Mesendoderm (in vitro differentiated cells): ENCODE measurements at regions not wholly inside any gene's neighbourhood (a gene's known extent, or its start where the extent isn't known, plus 50 kb on each side); places are given as distances from the start of the nearest gene placed in this dataset.
A peak's percentile ranks its signal among the peaks of the same experiment; 100 is the strongest.

Experiments
- DNase-seq: peaks from one replicate; pipeline ENCODE4 v3.0.0; 2013
- H2AK5ac ChIP-seq: 2 replicates; pipeline ENCODE4 v1.6.1; 2013; ENCODE audit warnings: low read length, inconsistent platforms
- H2BK120ac ChIP-seq: 2 replicates; pipeline ENCODE4 v1.6.1; 2013; ENCODE audit warnings: low read depth, mild to moderate bottlenecking, low read length, moderate library complexity, mixed read lengths
- H2BK15ac ChIP-seq: replicated peaks from 2 replicates; pipeline ENCODE4 v1.6.1; 2013; ENCODE audit warnings: low read depth, mild to moderate bottlenecking, moderate library complexity
- H2BK5ac ChIP-seq: 2 replicates; pipeline ENCODE4 v1.6.1; 2013; ENCODE audit warnings: low read length, inconsistent platforms
- H3K18ac ChIP-seq: 2 replicates; pipeline ENCODE4 v1.6.1; 2013; ENCODE audit warnings: mild to moderate bottlenecking, low read length, mixed read lengths
- H3K23ac ChIP-seq: one replicate; pipeline ENCODE4 v1.6.1; 2013; ENCODE audit warnings: low read length
- H3K27ac ChIP-seq: 2 replicates; pipeline ENCODE4 v1.5.1; 2013; ENCODE audit warnings: low read depth, mild to moderate bottlenecking, inconsistent platforms, low read length, moderate library complexity
- H3K27me3 ChIP-seq: 2 replicates; pipeline ENCODE4 v1.6.1; 2013; ENCODE audit warnings: low read length, control low read depth, mild to moderate bottlenecking, inconsistent platforms; ENCODE audit not compliant: insufficient read depth, poor library complexity
- H3K36me3 ChIP-seq: 2 replicates; pipeline ENCODE4 v1.6.1; 2013; ENCODE audit warnings: low read length, inconsistent platforms; ENCODE audit not compliant: control insufficient read depth, insufficient read depth
- H3K4ac ChIP-seq: one replicate; pipeline ENCODE4 v1.6.1; 2013; ENCODE audit warnings: low read depth, mild to moderate bottlenecking, low read length, moderate library complexity
- H3K4me1 ChIP-seq: 2 replicates; pipeline ENCODE4 v1.6.1; 2013; ENCODE audit warnings: low read depth, low read length, inconsistent platforms; ENCODE audit not compliant: control insufficient read depth
- H3K4me2 ChIP-seq: 2 replicates; pipeline ENCODE4 v1.6.1; 2013; ENCODE audit warnings: low read length
- H3K4me3 ChIP-seq: 2 replicates; pipeline ENCODE4 v1.5.1; 2013; ENCODE audit warnings: mild to moderate bottlenecking, low read length
- H3K56ac ChIP-seq: one replicate; pipeline ENCODE4 v1.6.1; 2013; ENCODE audit warnings: low read length
- H3K79me1 ChIP-seq: 2 replicates; pipeline ENCODE4 v1.6.1; 2013; ENCODE audit warnings: low read length, inconsistent platforms
- H3K79me2 ChIP-seq: 2 replicates; pipeline ENCODE4 v1.6.1; 2013; ENCODE audit warnings: mild to moderate bottlenecking, low read length; ENCODE audit not compliant: control insufficient read depth, insufficient read depth
- H3K9ac ChIP-seq: 2 replicates; pipeline ENCODE4 v1.6.1; 2013; ENCODE audit warnings: low read length, inconsistent platforms
- H4K5ac ChIP-seq: one replicate; pipeline ENCODE4 v1.6.1; 2013; ENCODE audit warnings: low read length
- H4K8ac ChIP-seq: one replicate; pipeline ENCODE4 v1.6.1; 2013; ENCODE audit warnings: low read depth, mild to moderate bottlenecking, control low read depth, low read length, moderate library complexity
- WGBS: extraction: QIAGEN DNeasy Blood & Tissue Kit; methylation state at CpG from one replicate; pipeline ENCODE4 v1.1.7; 2013; ENCODE audit warnings: low lambda C conversion rate, missing lambda C conversion rate; ENCODE audit not compliant: insufficient coverage; ENCODE audit errors: extremely low coverage; 5-methylcytosine and 5-hydroxymethylcytosine counted together

- H3K56ac ChIP-seq: no peak overlapping the region
- H2AK5ac ChIP-seq: no peak overlapping the region
- DNase-seq: no peak
- no peak overlapping the region for H2BK5ac ChIP-seq
- no CpG with 5 or more reads among the region's 1 CpG for WGBS
- H2BK15ac ChIP-seq: no peak overlapping the region
- no peak overlapping the region for H3K27ac ChIP-seq
- no peaks in the 10 kb centered on the region for H3K4me1 ChIP-seq
- no peak overlapping the region for H4K5ac ChIP-seq
- H3K4me3 ChIP-seq: no peak overlapping the region
- H3K27me3 ChIP-seq: no peaks in the 10 kb centered on the region
- no peak overlapping the region for H2BK120ac ChIP-seq
- H3K4me2 ChIP-seq: no peak overlapping the region
- no peak overlapping the region for H3K9ac ChIP-seq
- no peak overlapping the region for H4K8ac ChIP-seq
- no peak overlapping the region for H3K23ac ChIP-seq
- no peaks in the 10 kb centered on the region for H3K79me1 ChIP-seq
- H3K18ac ChIP-seq: no peak overlapping the region
- H3K36me3 ChIP-seq: no peaks in the 10 kb centered on the region
- no peaks in the 10 kb centered on the region for H3K79me2 ChIP-seq
- H3K4ac ChIP-seq: no peak overlapping the region
These were observed 323.0 kb upstream of the UMPS start for GRCh38 chr3:124407260-124407659.

- no CpG with 5 or more reads among the region's 4 CpGs for WGBS
- H2BK15ac ChIP-seq: no peak overlapping the region
- H3K4me1 ChIP-seq: no peaks in the 10 kb centered on the region
These were observed 320.5 kb upstream of the UMPS start for GRCh38 chr3:124409650-124410275.

GRCh38 chr3:124410471-124410870 lies 319.8 kb upstream of the UMPS start:
- no peak overlapping the region for H3K27ac ChIP-seq
- DNase-seq: no peak
- no peaks in the 10 kb centered on the region for H3K79me2 ChIP-seq
- no peak overlapping the region for H2AK5ac ChIP-seq
- no peak overlapping the region for H3K4ac ChIP-seq
- H3K23ac ChIP-seq: no peak overlapping the region
- H4K8ac ChIP-seq: no peak overlapping the region
- no peaks in the 10 kb centered on the region for H3K36me3 ChIP-seq
- H3K4me1 ChIP-seq: no peaks in the 10 kb centered on the region
- no peak overlapping the region for H3K56ac ChIP-seq
- H3K79me1 ChIP-seq: no peaks in the 10 kb centered on the region
- no peak overlapping the region for H4K5ac ChIP-seq
- no peak overlapping the region for H2BK15ac ChIP-seq
- no peak overlapping the region for H3K4me2 ChIP-seq
- no peak overlapping the region for H2BK120ac ChIP-seq
- no CpG with 5 or more reads among the region's 3 CpGs for WGBS
- no peak overlapping the region for H2BK5ac ChIP-seq
- H3K27me3 ChIP-seq: no peaks in the 10 kb centered on the region
- no peak overlapping the region for H3K4me3 ChIP-seq
- H3K18ac ChIP-seq: no peak overlapping the region
- no peak overlapping the region for H3K9ac ChIP-seq

More at GRCh38 chr3:124409650-124410275, 320.5 kb upstream of the UMPS start:
- no peak overlapping the region for H3K27ac ChIP-seq
- no peaks in the 10 kb centered on the region for H3K27me3 ChIP-seq
- no peak overlapping the region for H3K23ac ChIP-seq
- no peak overlapping the region for H3K4me2 ChIP-seq
- no peak overlapping the region for H3K56ac ChIP-seq
- no peaks in the 10 kb centered on the region for H3K79me2 ChIP-seq
- no peaks in the 10 kb centered on the region for H3K36me3 ChIP-seq
- no peak overlapping the region for H4K8ac ChIP-seq
- no peak overlapping the region for H2AK5ac ChIP-seq
- H3K4me3 ChIP-seq: no peak overlapping the region
- H4K5ac ChIP-seq: no peak overlapping the region
- H3K4ac ChIP-seq: no peak overlapping the region
- no peak overlapping the region for H3K18ac ChIP-seq
- H2BK120ac ChIP-seq: no peak overlapping the region
- H3K79me1 ChIP-seq: no peaks in the 10 kb centered on the region
- no peak overlapping the region for H2BK5ac ChIP-seq
- peak; percentile 81 for DNase-seq
- H3K9ac ChIP-seq: no peak overlapping the region

GRCh38 chr3:124411728-124412127 lies 318.5 kb upstream of the UMPS start:
- no peak overlapping the region for H3K4me2 ChIP-seq
- H3K4me3 ChIP-seq: no peak overlapping the region
- H3K79me2 ChIP-seq: no peaks in the 10 kb centered on the region
- H2AK5ac ChIP-seq: no peak overlapping the region
- H3K79me1 ChIP-seq: no peaks in the 10 kb centered on the region
- H3K18ac ChIP-seq: no peak overlapping the region
- H3K23ac ChIP-seq: no peak overlapping the region
- no peak overlapping the region for H3K4ac ChIP-seq
- no peaks in the 10 kb centered on the region for H3K36me3 ChIP-seq
- H3K56ac ChIP-seq: no peak overlapping the region
- no peaks in the 10 kb centered on the region for H3K27me3 ChIP-seq
- H4K5ac ChIP-seq: no peak overlapping the region
- no peaks in the 10 kb centered on the region for H3K4me1 ChIP-seq
- H2BK15ac ChIP-seq: no peak overlapping the region
- DNase-seq: no peak
- no peak overlapping the region for H2BK120ac ChIP-seq
- H4K8ac ChIP-seq: no peak overlapping the region
- no peak overlapping the region for H3K27ac ChIP-seq
- no peak overlapping the region for H3K9ac ChIP-seq
- no peak overlapping the region for H2BK5ac ChIP-seq

- no peak overlapping the region for H2BK120ac ChIP-seq
- no peak overlapping the region for H3K9ac ChIP-seq
- no peak for DNase-seq
- no peak overlapping the region for H3K4me2 ChIP-seq
- no peak overlapping the region for H3K4me3 ChIP-seq
- no peak overlapping the region for H3K4ac ChIP-seq
- no peaks in the 10 kb centered on the region for H3K79me1 ChIP-seq
- H3K27me3 ChIP-seq: no peaks in the 10 kb centered on the region
- no peak overlapping the region for H2BK15ac ChIP-seq
- H4K8ac ChIP-seq: no peak overlapping the region
- no peak overlapping the region for H3K18ac ChIP-seq
- H3K56ac ChIP-seq: no peak overlapping the region
- H2AK5ac ChIP-seq: no peak overlapping the region
- no peak overlapping the region for H4K5ac ChIP-seq
- no peaks in the 10 kb centered on the region for H3K36me3 ChIP-seq
- H3K23ac ChIP-seq: no peak overlapping the region
- no peaks in the 10 kb centered on the region for H3K4me1 ChIP-seq
- no peak overlapping the region for H3K27ac ChIP-seq
- H2BK5ac ChIP-seq: no peak overlapping the region
- H3K79me2 ChIP-seq: no peaks in the 10 kb centered on the region
These were observed 317.6 kb upstream of the UMPS start for GRCh38 chr3:124412644-124413043.

- H4K8ac ChIP-seq: no peak overlapping the region
- no peak overlapping the region for H2BK5ac ChIP-seq
- no peak overlapping the region for H2AK5ac ChIP-seq
- no peaks in the 10 kb centered on the region for H3K4me1 ChIP-seq
- no peak for DNase-seq
- no peaks in the 10 kb centered on the region for H3K79me1 ChIP-seq
- H3K56ac ChIP-seq: no peak overlapping the region
- H3K79me2 ChIP-seq: no peaks in the 10 kb centered on the region
- no peak overlapping the region for H3K9ac ChIP-seq
- H3K23ac ChIP-seq: no peak overlapping the region
- H2BK15ac ChIP-seq: no peak overlapping the region
- H2BK120ac ChIP-seq: no peak overlapping the region
- H4K5ac ChIP-seq: no peak overlapping the region
- H3K18ac ChIP-seq: no peak overlapping the region
- H3K4ac ChIP-seq: no peak overlapping the region
- no peak overlapping the region for H3K27ac ChIP-seq
- H3K4me2 ChIP-seq: no peak overlapping the region
- no peak overlapping the region for H3K4me3 ChIP-seq
- no peaks in the 10 kb centered on the region for H3K36me3 ChIP-seq
- no peaks in the 10 kb centered on the region for H3K27me3 ChIP-seq
- WGBS: no CpG with 5 or more reads among the region's 9 CpGs
These were observed 316.9 kb upstream of the UMPS start for GRCh38 chr3:124413393-124413792.
